ENCODE measurements at regions not wholly inside any gene's neighbourhood (a gene's known extent, or its start where the extent isn't known, plus 50 kb on each side); places are given as distances from the start of the nearest gene placed in this dataset.
"Not testable (repeated sequence)": the region's sequence is repeated elsewhere in the genome, so short reads cannot be mapped to it uniquely, and the experiment has no call there.

GRCh38 chr6:40135491-40136072 lies 201.3 kb upstream of the MOCS1 start:
- Mint-ChIP-seq H3K36me3 (ENCODE audit: low read depth, unreplicated experiment) (no peaks in the 10 kb centered on the region), H3K27me3 (ENCODE audit: unreplicated experiment) (no peaks in the 10 kb centered on the region), H3K9me3 (ENCODE audit: unreplicated experiment) (no peaks in the 10 kb centered on the region)

GRCh38 chr6:40133981-40134380 lies 199.7 kb upstream of the MOCS1 start:
- not testable (repeated sequence) for H3K4me1 Mint-ChIP-seq (ENCODE audit: unreplicated experiment); H3K27me3 Mint-ChIP-seq (ENCODE audit: unreplicated experiment); H3K27ac Mint-ChIP-seq (ENCODE audit: unreplicated experiment); H3K36me3 Mint-ChIP-seq (ENCODE audit: low read depth, unreplicated experiment); DNase-seq (ENCODE audit: low spot score); H3K4me3 Mint-ChIP-seq (ENCODE audit: unreplicated experiment); H3K9me3 Mint-ChIP-seq (ENCODE audit: unreplicated experiment)

More at GRCh38 chr6:40135491-40136072, 201.3 kb upstream of the MOCS1 start:
- no peak for DNase-seq (ENCODE audit: low spot score)
- Mint-ChIP-seq H3K4me1 (ENCODE audit: unreplicated experiment) (no peaks in the 10 kb centered on the region), H3K4me3 (ENCODE audit: unreplicated experiment) (no peak overlapping the region), H3K27ac (ENCODE audit: unreplicated experiment) (no peak overlapping the region)
- TF ChIP-seq CTCF (IDR thresholded peaks at IDR 0.05; ENCODE audit: unreplicated experiment): no peak

GRCh38 chr6:40131675-40132074 lies 197.4 kb upstream of the MOCS1 start:
- Mint-ChIP-seq H3K36me3 (ENCODE audit: low read depth, unreplicated experiment) (no peaks in the 10 kb centered on the region), H3K9me3 (ENCODE audit: unreplicated experiment) (no peaks in the 10 kb centered on the region), H3K4me1 (ENCODE audit: unreplicated experiment) (peaks cover 2% of the 10 kb centered on the region), H3K27me3 (ENCODE audit: unreplicated experiment) (no peaks in the 10 kb centered on the region), H3K4me3 (ENCODE audit: unreplicated experiment) (no peak overlapping the region), H3K27ac (ENCODE audit: unreplicated experiment) (no peak overlapping the region)
- no peak for DNase-seq (ENCODE audit: low spot score)
- TF ChIP-seq CTCF (IDR thresholded peaks at IDR 0.05; ENCODE audit: unreplicated experiment): no peak

DNA sequence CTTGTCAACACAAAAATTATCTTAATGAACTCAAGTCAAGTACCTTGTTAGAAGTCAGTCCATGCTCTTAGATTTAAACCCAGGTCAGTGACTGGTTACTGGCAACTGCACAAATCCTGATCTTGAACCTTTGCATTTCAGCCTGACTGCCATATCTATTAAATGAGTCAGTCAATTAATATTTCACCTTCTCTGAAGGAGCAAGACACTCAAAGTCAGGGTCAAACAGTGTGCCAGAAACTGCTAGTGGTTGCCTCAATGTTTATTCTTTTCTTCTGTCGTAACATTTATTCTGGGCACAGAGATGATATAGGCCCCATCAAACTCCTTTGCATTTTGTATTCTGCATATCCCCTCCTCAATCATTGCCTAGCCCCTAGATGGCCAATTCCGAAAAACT lies 193.9 kb upstream of the MOCS1 start:
- H3K4me3 Mint-ChIP-seq (ENCODE audit: unreplicated experiment): no peak overlapping the region
- H3K4me1 Mint-ChIP-seq (ENCODE audit: unreplicated experiment): peaks cover 2% of the 10 kb centered on the region
- no peak overlapping the region for H3K27ac Mint-ChIP-seq (ENCODE audit: unreplicated experiment)

GRCh38 chr6:40125680-40126394 lies 191.6 kb upstream of the MOCS1 start:
- Mint-ChIP-seq H3K4me1 (ENCODE audit: unreplicated experiment) (peaks cover 2% of the 10 kb centered on the region), H3K27ac (ENCODE audit: unreplicated experiment) (no peak overlapping the region), H3K9me3 (ENCODE audit: unreplicated experiment) (no peaks in the 10 kb centered on the region), H3K27me3 (ENCODE audit: unreplicated experiment) (no peaks in the 10 kb centered on the region), H3K36me3 (ENCODE audit: low read depth, unreplicated experiment) (no peaks in the 10 kb centered on the region), H3K4me3 (ENCODE audit: unreplicated experiment) (no peak overlapping the region)
- DNase-seq (ENCODE audit: low spot score): no peak
- no peak for TF ChIP-seq CTCF (IDR thresholded peaks at IDR 0.05; ENCODE audit: unreplicated experiment)

More for the DNA sequence above, 193.9 kb upstream of the MOCS1 start:
- TF ChIP-seq CTCF (IDR thresholded peaks at IDR 0.05; ENCODE audit: unreplicated experiment): no peak
- Mint-ChIP-seq H3K27me3 (ENCODE audit: unreplicated experiment) (no peaks in the 10 kb centered on the region), H3K36me3 (ENCODE audit: low read depth, unreplicated experiment) (no peaks in the 10 kb centered on the region), H3K9me3 (ENCODE audit: unreplicated experiment) (no peaks in the 10 kb centered on the region)
- DNase-seq (ENCODE audit: low spot score): no peak
